DMS114 treated with DMSO at 0.1 percent for 48 hours (cell line): ENCODE measurements at regions not wholly inside any gene's neighbourhood (a gene's known extent, or its start where the extent isn't known, plus 50 kb on each side); places are given as distances from the start of the nearest gene placed in this dataset.

Experiments
- DNase-seq: peaks from one replicate; lab custom pipeline; 2025; ENCODE audit not compliant: unreplicated experiment; lab: John Stamatoyannopoulos, UW

GRCh38 chr2:236404346-236404745 lies 140.1 kb upstream of the ASB18 start:
- DNase-seq: no peak

- no peak for DNase-seq
These were observed 141.2 kb upstream of the ASB18 start for GRCh38 chr2:236405357-236405756.

DNA sequence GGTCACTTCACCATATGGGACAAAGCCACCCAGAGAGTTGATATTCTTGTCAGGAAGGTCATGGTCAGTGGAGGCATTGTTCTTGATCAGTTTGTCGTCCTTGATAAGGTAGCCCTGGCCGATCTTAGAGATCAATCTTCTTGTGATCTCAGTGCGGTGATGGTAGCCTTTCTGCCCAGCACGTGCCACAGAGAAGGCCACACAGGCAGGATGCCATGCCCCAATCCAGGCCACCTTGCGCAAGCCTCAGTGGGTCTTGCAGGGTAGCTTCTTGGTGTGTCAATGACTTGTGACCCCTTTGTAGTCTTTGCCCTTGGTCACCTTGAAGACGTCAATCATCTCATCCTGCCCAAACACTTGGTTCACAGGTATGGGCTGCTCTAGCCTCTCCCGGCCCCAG lies 143.9 kb upstream of the ASB18 start:
- no peak for DNase-seq

DNA sequence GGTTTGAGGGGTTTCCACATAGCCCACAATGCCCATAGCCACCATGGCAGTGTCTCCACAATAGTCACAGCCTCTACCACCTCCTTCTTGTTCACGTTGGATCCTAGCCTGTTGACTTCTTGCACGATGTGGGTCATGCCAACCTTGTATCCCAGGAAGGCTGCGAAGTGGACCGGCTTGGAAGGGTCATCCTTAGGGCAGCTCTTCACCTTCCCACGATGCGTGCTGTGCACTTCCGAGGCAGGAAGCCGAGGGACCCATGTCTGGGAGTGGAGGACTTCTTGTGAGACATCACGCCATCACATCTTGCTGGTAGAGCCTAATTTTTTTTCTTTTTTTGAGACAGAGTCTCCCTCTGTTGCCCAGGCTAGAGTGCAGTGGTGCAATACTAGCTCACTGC lies 144.6 kb upstream of the ASB18 start:
- no peak for DNase-seq

GRCh38 chr2:236415684-236416444 lies 151.7 kb upstream of the ASB18 start:
- DNase-seq: no peak

DNA sequence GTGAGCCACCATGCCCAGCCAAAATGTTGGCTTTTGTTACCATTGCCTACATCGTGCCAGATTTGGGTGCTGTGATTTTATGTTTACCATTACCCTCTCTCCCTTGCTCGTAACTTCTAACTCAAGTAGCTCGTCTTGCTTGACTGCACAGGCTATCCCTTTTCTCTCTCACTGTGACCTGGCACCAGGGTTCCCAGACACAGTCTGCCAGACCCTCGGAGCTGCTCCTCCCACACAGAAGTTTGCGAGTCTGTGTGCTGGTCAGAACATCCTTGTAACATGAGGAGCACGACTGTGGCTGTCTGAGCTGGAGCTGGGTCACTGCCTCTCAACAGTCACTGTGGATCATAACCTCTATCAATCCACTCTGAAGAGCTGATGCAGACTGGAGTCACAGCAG lies 152.5 kb upstream of the ACKR3 start:
- DNase-seq: no peak

GRCh38 chr2:236430584-236430983 lies 139.0 kb upstream of the ACKR3 start:
- no peak for DNase-seq

DNA sequence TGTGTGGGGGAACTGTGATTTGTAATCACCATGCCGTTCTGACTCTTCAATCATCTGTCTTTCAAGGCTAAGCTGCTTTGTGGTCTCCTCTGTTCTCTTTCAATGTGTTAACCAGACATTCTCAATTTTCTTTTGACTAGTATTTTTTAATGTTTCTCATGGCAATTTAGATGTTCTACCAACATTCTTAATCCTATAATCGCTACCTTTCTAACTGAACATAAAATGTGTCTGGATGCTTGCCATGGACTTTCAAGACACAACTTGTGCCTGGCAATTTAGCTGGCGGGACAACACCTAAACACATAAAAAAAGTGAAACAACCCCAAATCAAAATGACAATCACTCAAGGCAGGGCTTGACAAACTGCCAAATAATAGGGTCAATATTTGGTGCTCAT lies 135.0 kb upstream of the ACKR3 start:
- no peak for DNase-seq

- no peak for DNase-seq
These were observed 129.3 kb upstream of the ACKR3 start for GRCh38 chr2:236440110-236440881.

DNA sequence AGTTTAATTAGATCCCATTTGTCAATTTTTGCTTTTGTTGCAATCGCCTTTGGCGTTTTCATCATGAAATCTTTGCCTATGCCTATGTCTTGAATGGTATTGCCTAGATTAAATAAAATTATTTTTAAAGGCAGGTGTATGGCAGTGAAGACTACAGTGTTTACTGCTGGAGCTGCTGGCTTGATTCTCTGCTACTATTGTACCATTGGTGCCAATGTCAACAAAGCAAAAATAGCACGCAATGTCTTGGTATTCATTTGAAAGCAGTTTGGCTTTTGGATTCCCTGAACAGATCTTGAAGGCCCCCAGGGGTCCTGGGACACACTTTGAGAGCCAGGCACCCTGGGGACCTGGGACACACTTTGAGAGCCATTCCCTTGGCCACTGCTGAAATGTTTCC lies 125.4 kb upstream of the ACKR3 start:
- DNase-seq: no peak

DNA sequence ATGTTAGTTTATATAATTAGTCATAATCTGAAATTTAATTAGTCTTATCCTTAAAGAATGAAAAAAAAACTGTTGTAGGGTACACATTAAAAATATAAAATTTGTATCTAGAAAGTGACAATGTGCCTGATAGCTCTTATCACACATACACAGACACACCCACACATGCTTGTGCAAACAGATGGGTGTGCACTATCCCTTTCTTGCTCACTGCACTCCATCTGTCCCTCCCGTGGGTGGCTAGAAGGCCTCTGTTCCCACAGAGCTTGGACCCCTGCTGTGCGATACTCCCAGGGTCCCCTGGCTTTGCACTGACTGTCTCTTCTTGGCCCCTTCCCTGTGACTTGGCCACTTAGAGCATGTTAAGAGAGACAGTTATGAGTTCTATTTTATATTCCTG lies 123.9 kb upstream of the ACKR3 start:
- DNase-seq: no peak

- no peak for DNase-seq
These were observed 123.1 kb upstream of the ACKR3 start for GRCh38 chr2:236446521-236446920.

GRCh38 chr2:236449167-236449761 lies 120.4 kb upstream of the ACKR3 start:
- no peak for DNase-seq

DNA sequence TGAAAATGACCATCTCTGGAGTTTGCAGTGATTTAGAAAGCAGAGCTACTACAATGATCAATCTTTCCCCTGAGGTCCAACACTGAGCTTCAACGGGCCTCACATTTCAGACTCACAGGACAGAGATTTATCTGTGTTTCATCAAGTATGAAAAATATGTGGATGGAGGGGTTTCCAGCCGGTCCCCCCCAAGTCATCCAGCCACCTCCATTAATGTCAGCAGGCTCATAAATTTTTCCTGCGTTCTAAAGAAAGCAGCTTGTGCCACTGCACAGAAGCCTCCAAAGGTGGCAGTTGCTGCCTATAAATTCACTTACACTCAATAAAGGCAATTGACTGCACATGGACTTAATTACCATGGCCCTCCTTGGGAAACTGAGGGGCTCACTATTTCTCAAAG lies 117.4 kb upstream of the ACKR3 start:
- no peak for DNase-seq

- no peak for DNase-seq
These were observed 115.5 kb upstream of the ACKR3 start for GRCh38 chr2:236454076-236454475.

- DNase-seq: no peak
These were observed 110.2 kb upstream of the ACKR3 start for GRCh38 chr2:236459393-236459792.

- DNase-seq: no peak
These were observed 105.5 kb upstream of the ACKR3 start for GRCh38 chr2:236464140-236464539.

GRCh38 chr2:236472720-236473495 lies 96.7 kb upstream of the ACKR3 start:
- no peak for DNase-seq

DNA sequence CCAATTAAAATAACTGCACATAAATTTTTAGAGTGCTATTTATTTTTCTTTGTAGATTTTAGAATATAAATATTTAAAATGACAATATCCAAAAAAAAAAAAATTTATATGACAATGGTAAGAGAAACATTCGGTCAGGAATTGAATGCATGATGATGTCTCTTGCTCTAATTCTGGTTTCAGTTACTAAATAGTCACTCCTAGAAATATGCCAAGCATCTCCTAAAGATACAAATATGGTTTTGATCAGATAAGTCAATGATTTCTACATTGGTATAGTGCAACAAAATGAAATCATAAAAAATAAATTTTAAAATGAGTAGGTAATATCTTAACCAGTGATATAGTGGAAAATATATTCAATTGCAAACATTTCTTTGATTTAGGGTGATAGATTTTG lies 95.9 kb upstream of the ACKR3 start:
- no peak for DNase-seq

GRCh38 chr2:236479814-236480213 lies 89.8 kb upstream of the ACKR3 start:
- DNase-seq: no peak

GRCh38 chr2:236483102-236483501 lies 86.5 kb upstream of the ACKR3 start:
- DNase-seq: no peak
